ENCODE measurements at regions not wholly inside any gene's neighbourhood (a gene's known extent, or its start where the extent isn't known, plus 50 kb on each side); places are given as distances from the start of the nearest gene placed in this dataset.

DNA sequence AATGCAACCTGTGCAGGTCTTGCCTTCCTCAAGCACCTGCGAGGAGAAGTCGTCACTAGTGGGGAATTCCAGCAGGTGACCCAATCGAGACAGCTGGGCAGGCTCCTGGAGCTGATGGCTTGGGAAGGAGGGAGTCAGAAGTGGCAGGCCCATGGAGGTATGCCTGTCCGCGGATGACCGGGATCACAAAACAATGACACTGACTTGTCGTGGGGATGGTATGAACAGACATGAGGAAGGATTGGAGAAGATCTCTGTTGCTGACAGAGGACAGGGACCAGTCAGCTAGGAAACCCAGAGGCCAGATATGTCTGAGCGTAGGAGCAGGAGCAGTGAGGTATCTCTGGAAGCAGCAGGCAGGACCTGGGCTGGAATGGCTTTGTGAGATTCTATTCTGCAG is 233.3 kb downstream of the SOX9 start:
- no peaks in the 10 kb centered on the region for H3K27me3 ChIP-seq (replicated peaks; ENCODE audit: control insufficient read depth, insufficient read depth, low read length)
- H3K27ac Mint-ChIP-seq (ENCODE audit: unreplicated experiment), result no peak overlapping the region
- ChIA-PET POLR2A (no interaction called here), CTCF (no interaction called here)
- intact Hi-C loops (cut with micrococcal nuclease; ENCODE audit: unreplicated experiment), result no loop called here
- TF ChIP-seq, protein P1, sequence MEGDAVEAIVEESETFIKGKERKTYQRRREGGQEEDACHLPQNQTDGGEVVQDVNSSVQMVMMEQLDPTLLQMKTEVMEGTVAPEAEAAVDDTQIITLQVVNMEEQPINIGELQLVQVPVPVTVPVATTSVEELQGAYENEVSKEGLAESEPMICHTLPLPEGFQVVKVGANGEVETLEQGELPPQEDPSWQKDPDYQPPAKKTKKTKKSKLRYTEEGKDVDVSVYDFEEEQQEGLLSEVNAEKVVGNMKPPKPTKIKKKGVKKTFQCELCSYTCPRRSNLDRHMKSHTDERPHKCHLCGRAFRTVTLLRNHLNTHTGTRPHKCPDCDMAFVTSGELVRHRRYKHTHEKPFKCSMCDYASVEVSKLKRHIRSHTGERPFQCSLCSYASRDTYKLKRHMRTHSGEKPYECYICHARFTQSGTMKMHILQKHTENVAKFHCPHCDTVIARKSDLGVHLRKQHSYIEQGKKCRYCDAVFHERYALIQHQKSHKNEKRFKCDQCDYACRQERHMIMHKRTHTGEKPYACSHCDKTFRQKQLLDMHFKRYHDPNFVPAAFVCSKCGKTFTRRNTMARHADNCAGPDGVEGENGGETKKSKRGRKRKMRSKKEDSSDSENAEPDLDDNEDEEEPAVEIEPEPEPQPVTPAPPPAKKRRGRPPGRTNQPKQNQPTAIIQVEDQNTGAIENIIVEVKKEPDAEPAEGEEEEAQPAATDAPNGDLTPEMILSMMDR (IDR thresholded peaks at IDR 0.05; ENCODE audit: insufficient read depth in 1 of 2, low read depth in 1 of 2, low read length in 1 of 2, severe bottlenecking in 1 of 2, unreplicated experiment in 1 of 2), result no peak
- peaks cover 4% of the 10 kb centered on the region; the same call in 1 of the 2 replicates for H3K9me3 ChIP-seq
- no peaks in the 10 kb centered on the region for H3K4me1 Mint-ChIP-seq (ENCODE audit: low read depth, unreplicated experiment)
- H3K36me3 ChIP-seq (ENCODE audit: control insufficient read depth, insufficient read depth, low read length), result no peaks in the 10 kb centered on the region
- BruUV-seq (replicated peaks), result no TSS peak
- no peak overlapping the region for H3K4me3 ChIP-seq (ENCODE audit: low read depth, low read length)
- H3K9me3 Mint-ChIP-seq (ENCODE audit: unreplicated experiment), result peaks cover 15% of the 10 kb centered on the region
- no peak for DNase-seq
- no peaks in the 10 kb centered on the region for H3K36me3 Mint-ChIP-seq (ENCODE audit: insufficient read depth, unreplicated experiment)
- H3K4me3 Mint-ChIP-seq (ENCODE audit: unreplicated experiment), result no peak overlapping the region
- H3K27me3 Mint-ChIP-seq (ENCODE audit: insufficient read depth, unreplicated experiment), result no peaks in the 10 kb centered on the region
- 0 out of 2 replicates have a peak, but pooled peaks cover 4% of the 10 kb centered on the region for H3K4me1 ChIP-seq

DNA sequence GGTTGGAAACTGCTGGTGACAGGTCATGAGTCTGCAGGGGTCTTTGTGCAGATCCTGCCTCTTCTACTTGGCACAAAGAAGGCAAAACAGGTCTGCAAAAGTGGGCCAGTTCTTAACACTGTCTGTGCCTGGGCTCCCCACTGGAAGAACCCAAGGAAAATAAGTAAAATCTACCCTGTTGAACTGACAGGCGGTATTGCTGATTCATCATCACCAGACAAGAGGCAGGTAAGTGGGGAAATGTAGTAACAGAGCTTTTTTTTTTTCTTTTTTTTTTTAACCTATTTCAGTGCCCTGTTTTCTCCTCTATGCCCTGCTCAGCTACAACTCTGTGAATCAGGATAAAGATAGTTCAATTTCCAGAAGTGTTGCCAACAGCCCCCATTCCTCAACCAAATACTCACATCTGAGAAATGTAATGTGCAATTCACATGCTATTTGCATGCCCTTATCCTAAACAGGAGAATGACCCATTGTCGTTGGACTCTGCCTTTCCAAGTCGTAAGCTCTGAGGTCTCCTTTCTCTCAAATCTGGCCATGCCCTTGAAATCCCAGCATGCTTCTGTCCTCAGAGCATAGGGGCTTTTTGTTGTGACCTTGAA is 237.0 kb downstream of the SOX9 start:
- no peaks in the 10 kb centered on the region for H3K36me3 ChIP-seq (ENCODE audit: control insufficient read depth, insufficient read depth, low read length)
- no peak overlapping the region for H3K4me3 ChIP-seq (ENCODE audit: low read depth, low read length)
- CTCF ChIA-PET, result no interaction called here
- Mint-ChIP-seq H3K27me3 (ENCODE audit: insufficient read depth, unreplicated experiment) (no peaks in the 10 kb centered on the region), H3K4me1 (ENCODE audit: low read depth, unreplicated experiment) (peaks cover 7% of the 10 kb centered on the region), H3K4me3 (ENCODE audit: unreplicated experiment) (no peak overlapping the region), H3K36me3 (ENCODE audit: insufficient read depth, unreplicated experiment) (no peaks in the 10 kb centered on the region), H3K27ac (ENCODE audit: unreplicated experiment) (no peak overlapping the region), H3K9me3 (ENCODE audit: unreplicated experiment) (peaks cover 15% of the 10 kb centered on the region)
- TF ChIP-seq, protein P1 (IDR thresholded peaks at IDR 0.05; ENCODE audit: insufficient read depth in 1 of 2, low read depth in 1 of 2, low read length in 1 of 2, severe bottlenecking in 1 of 2, unreplicated experiment in 1 of 2), result no peak
- H3K27me3 ChIP-seq (replicated peaks; ENCODE audit: control insufficient read depth, insufficient read depth, low read length), result no peaks in the 10 kb centered on the region
- H3K9me3 ChIP-seq, result peaks cover 4% of the 10 kb centered on the region; the same call in 1 of the 2 replicates
- POLR2A ChIA-PET, result no interaction called here
- 0 out of 2 replicates have a peak, but pooled peaks cover 3% of the 10 kb centered on the region for H3K4me1 ChIP-seq
- DNase-seq, result no peak
- intact Hi-C loops (cut with micrococcal nuclease; ENCODE audit: unreplicated experiment), result no loop called here
- BruUV-seq (replicated peaks), result no TSS peak

DNA sequence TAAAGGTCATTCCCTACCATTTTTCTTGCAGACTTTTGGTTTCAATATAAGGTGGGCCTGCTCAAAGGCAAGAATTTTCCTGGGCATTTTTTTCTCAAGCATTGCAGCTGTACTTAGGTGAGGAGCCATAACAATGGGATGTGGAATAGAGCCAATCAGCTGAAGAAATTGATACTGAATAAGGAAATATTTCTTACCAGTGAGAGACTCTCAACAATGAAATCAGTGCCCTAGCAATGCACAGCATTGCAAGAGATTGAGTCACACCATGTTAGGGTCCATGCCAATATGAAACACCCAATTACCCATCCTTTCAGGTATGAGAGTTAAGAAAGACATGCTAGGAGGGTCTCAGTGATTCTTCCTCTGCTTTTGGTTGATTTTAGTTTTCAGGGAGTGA is 237.6 kb downstream of the SOX9 start:
- Histone ChIP-seq H3K36me3 (ENCODE audit: control insufficient read depth, insufficient read depth, low read length) (no peaks in the 10 kb centered on the region), H3K4me3 (ENCODE audit: low read depth, low read length) (no peak overlapping the region), H3K9me3 (peaks cover 4% of the 10 kb centered on the region; the same call in 1 of the 2 replicates), H3K27me3 (replicated peaks; ENCODE audit: control insufficient read depth, insufficient read depth, low read length) (no peaks in the 10 kb centered on the region), H3K4me1 (0 out of 2 replicates have a peak, but pooled peaks cover 3% of the 10 kb centered on the region)
- BruUV-seq (replicated peaks), result no TSS peak
- DNase-seq, result no peak
- TF ChIP-seq, protein P1 (IDR thresholded peaks at IDR 0.05; ENCODE audit: insufficient read depth in 1 of 2, low read depth in 1 of 2, low read length in 1 of 2, severe bottlenecking in 1 of 2, unreplicated experiment in 1 of 2), result no peak
- Mint-ChIP-seq H3K9me3 (ENCODE audit: unreplicated experiment) (peaks cover 12% of the 10 kb centered on the region), H3K27ac (ENCODE audit: unreplicated experiment) (no peak overlapping the region), H3K36me3 (ENCODE audit: insufficient read depth, unreplicated experiment) (no peaks in the 10 kb centered on the region), H3K4me1 (ENCODE audit: low read depth, unreplicated experiment) (peaks cover 7% of the 10 kb centered on the region), H3K4me3 (ENCODE audit: unreplicated experiment) (no peak overlapping the region), H3K27me3 (ENCODE audit: insufficient read depth, unreplicated experiment) (no peaks in the 10 kb centered on the region)
- ChIA-PET CTCF (interaction anchor here (0.6 kb wide), 1 partner anchor 77 kb away, joined by 3 read pairs; no protein-coding TSS in a partner anchor), POLR2A (no interaction called here)
- intact Hi-C loops (cut with micrococcal nuclease; ENCODE audit: unreplicated experiment), result no loop called here

Data from Caco-2 (cell line).